ENCODE measurements at regions not wholly inside any gene's neighbourhood (a gene's known extent, or its start where the extent isn't known, plus 50 kb on each side); places are given as distances from the start of the nearest gene placed in this dataset.

DNA sequence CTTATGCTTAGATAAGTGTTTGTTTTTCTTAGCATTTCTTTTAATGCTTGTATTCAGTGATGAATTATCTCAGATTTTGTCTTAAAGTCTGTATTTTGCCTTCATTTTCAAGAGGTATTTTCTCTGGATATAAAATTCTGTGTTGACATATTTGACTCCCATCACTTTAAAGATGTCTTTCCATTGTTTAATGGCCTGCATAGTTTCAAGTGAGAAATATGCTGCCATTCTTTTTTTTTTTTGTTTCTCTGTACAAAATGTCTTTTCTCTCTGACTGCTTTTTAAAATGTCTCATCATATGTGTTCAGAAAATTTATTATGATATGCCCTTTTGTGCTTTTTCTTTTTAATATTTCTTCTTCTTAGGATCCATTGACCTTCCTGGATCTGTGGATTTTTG, 578.0 kb upstream of the NOX3 start:
- Mint-ChIP-seq H3K27me3 (ENCODE audit: low read depth) (no peaks in the 10 kb centered on the region), H3K4me1 (peaks cover 4% of the 10 kb centered on the region), H3K27ac (no peak overlapping the region), H3K36me3 (peaks cover 5% of the 10 kb centered on the region), H3K4me3 (no peak overlapping the region), H3K9me3 (peaks cover 43% of the 10 kb centered on the region)
- TF ChIP-seq, protein P1, sequence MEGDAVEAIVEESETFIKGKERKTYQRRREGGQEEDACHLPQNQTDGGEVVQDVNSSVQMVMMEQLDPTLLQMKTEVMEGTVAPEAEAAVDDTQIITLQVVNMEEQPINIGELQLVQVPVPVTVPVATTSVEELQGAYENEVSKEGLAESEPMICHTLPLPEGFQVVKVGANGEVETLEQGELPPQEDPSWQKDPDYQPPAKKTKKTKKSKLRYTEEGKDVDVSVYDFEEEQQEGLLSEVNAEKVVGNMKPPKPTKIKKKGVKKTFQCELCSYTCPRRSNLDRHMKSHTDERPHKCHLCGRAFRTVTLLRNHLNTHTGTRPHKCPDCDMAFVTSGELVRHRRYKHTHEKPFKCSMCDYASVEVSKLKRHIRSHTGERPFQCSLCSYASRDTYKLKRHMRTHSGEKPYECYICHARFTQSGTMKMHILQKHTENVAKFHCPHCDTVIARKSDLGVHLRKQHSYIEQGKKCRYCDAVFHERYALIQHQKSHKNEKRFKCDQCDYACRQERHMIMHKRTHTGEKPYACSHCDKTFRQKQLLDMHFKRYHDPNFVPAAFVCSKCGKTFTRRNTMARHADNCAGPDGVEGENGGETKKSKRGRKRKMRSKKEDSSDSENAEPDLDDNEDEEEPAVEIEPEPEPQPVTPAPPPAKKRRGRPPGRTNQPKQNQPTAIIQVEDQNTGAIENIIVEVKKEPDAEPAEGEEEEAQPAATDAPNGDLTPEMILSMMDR (IDR thresholded peaks at IDR 0.05; ENCODE audit: unreplicated experiment), result no peak
- DNase-seq (ENCODE audit: low spot score in 2 of 2, unreplicated experiment in 2 of 2), result no peak

DNA sequence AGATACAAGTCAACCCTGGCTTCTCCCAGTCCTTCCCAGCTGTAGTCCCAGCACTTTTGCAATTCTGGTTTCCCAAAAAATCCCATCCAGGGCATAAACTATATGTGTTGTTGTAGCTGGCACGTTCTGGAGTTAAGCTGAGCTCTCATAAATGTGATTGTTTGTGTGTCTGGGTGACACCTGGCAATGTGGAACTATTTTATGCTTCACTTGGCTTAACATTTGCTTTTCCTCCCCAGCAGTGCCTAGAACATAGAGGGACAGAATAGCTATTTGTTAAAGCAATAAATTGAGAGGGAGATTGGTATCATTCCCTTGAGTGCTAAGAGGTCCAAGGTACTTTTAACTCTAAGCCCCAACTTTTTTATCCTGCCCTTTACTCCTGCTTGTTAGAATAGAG, 575.9 kb upstream of the NOX3 start:
- TF ChIP-seq, protein P1 (IDR thresholded peaks at IDR 0.05; ENCODE audit: unreplicated experiment), result no peak
- H3K36me3 Mint-ChIP-seq, result peaks cover 5% of the 10 kb centered on the region
- peaks cover 4% of the 10 kb centered on the region for H3K4me1 Mint-ChIP-seq
- H3K27ac Mint-ChIP-seq, result no peak overlapping the region
- DNase-seq (ENCODE audit: low spot score in 2 of 2, unreplicated experiment in 2 of 2), result no peak
- H3K4me3 Mint-ChIP-seq, result no peak overlapping the region
- peaks cover 49% of the 10 kb centered on the region for H3K9me3 Mint-ChIP-seq
- H3K27me3 Mint-ChIP-seq (ENCODE audit: low read depth), result no peaks in the 10 kb centered on the region

DNA sequence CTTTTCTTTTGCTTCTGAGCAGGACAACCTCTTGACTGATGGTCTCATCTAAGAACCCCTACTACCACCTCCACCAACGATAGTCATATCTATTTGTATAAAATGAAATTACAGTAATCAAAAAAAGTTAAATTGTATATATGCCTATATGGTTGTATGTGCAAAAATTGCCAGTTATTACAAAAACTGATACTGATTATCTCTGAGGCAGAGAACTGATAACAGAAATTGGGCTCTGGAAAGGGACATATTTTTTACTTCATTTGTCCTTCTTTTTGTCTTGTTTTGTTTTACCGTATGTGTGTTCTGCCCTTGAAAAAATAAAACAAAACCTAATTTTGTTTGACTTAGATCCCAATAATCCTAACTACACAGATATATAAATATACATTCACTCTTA, 574.4 kb upstream of the NOX3 start:
- no peak for DNase-seq (ENCODE audit: low spot score in 2 of 2, unreplicated experiment in 2 of 2)
- no peaks in the 10 kb centered on the region for H3K27me3 Mint-ChIP-seq (ENCODE audit: low read depth)
- H3K4me3 Mint-ChIP-seq, result no peak overlapping the region
- peaks cover 58% of the 10 kb centered on the region for H3K9me3 Mint-ChIP-seq
- peaks cover 4% of the 10 kb centered on the region for H3K4me1 Mint-ChIP-seq
- H3K36me3 Mint-ChIP-seq, result peaks cover 5% of the 10 kb centered on the region
- TF ChIP-seq, protein P1 (IDR thresholded peaks at IDR 0.05; ENCODE audit: unreplicated experiment), result no peak
- no peak overlapping the region for H3K27ac Mint-ChIP-seq

DNA sequence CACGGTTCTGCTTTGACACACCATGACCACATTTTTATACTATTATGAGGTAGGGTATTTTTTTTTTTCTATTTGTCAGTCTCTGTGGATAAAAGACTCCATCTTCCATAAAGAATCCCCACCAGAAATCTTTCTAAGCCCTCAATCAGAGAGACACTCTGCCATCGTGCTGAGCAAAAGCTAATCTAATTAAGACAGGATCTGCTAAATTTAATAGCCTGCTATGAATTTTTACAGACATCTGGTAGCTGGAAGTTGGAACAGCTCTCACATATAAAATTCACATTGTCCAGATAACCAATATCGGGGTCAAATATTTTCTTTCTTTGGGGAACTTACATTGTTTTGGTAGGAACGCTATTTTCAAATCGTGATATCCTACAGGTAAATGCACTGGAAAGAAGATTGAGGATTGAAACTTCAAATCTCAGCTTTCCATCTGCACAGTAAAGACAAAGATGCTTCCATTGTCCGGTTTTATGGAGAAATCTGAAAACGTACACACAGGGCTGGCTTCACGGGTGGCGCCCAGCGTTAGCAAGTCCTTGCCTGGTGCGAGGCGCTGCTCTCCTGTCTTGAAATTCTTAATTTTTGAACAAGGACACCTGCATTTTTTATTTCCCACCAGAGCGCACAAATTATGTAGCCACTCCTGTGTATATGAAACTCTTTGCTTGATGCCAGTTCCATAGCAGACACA, 573.8 kb upstream of the NOX3 start:
- peaks cover 4% of the 10 kb centered on the region for H3K4me1 Mint-ChIP-seq
- peaks cover 63% of the 10 kb centered on the region for H3K9me3 Mint-ChIP-seq
- no peak for DNase-seq (ENCODE audit: low spot score in 2 of 2, unreplicated experiment in 2 of 2)
- peaks cover 5% of the 10 kb centered on the region for H3K36me3 Mint-ChIP-seq
- no peak overlapping the region for H3K4me3 Mint-ChIP-seq
- H3K27ac Mint-ChIP-seq, result no peak overlapping the region
- no peaks in the 10 kb centered on the region for H3K27me3 Mint-ChIP-seq (ENCODE audit: low read depth)
- TF ChIP-seq, protein P1 (IDR thresholded peaks at IDR 0.05; ENCODE audit: unreplicated experiment), result no peak

DNA sequence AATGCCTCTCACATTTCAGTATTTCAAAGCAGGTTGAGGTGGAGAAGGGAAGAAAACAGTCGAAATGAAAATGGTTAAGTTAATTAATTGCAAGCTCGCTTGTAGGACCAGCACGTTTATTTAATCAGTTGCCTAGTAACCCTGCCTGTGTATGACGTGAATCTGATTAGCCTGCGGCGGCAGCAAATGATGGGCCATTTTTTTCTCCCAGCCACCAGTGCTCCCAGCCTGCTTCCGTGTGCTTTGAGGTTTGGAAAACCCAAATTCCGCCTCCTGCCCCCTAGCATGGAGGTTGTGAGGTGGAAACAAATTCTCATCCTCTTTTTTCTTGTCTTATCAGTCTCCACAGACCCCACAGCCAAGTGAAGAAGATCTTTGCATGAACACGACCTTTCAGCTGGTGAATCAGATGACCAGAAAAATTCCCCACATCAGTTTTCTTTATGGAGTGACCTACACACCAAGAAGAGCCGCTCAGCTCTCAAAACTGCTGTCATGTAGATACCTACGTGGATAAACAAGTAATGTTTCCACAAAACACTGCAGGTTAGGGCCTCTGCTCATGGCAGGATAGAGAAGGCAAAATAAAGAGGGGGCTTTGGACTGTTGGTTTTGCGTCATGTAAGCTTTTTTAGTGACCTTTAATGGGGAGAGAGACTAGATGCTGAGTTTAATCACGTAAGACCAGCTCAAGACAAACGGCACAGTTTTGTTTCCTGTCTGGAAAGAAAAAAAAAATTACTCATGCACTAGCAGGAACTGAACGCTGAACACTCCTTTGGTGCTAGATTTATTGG, 572.9 kb upstream of the NOX3 start:
- TF ChIP-seq, protein P1 (IDR thresholded peaks at IDR 0.05; ENCODE audit: unreplicated experiment), result no peak

More for the DNA sequence above, 572.9 kb upstream of the NOX3 start:
- Mint-ChIP-seq H3K9me3 (peaks cover 64% of the 10 kb centered on the region), H3K36me3 (peaks cover 3% of the 10 kb centered on the region), H3K27me3 (ENCODE audit: low read depth) (no peaks in the 10 kb centered on the region), H3K4me1 (peaks cover 4% of the 10 kb centered on the region), H3K27ac (no peak overlapping the region), H3K4me3 (no peak overlapping the region)
- no peak for DNase-seq (ENCODE audit: low spot score in 2 of 2, unreplicated experiment in 2 of 2)

Data from mesothelial cell of epicardium (in vitro differentiated cells).